H1 (cell line): ENCODE measurements at regions not wholly inside any gene's neighbourhood (a gene's known extent, or its start where the extent isn't known, plus 50 kb on each side); places are given as distances from the start of the nearest gene placed in this dataset.

Experiments
- EGR1 ChIP-seq: IDR thresholded peaks from 2 replicates; pipeline ENCODE4 v1.6.1; 2011; ENCODE audit warnings: low read depth, low read length, borderline replicate concordance
- HDAC2 ChIP-seq, 2 experiments: fragments of 300-600 bp in 1 of 2; sonication (generic) in 1 of 2; IDR thresholded peaks; 2 replicates each; pipeline ENCODE4 v1.6.1; 2011 to 2012; ENCODE audit warnings: low read depth in 2 of 2, low read length in 2 of 2, mild to moderate bottlenecking in 2 of 2, moderate library complexity in 2 of 2, borderline replicate concordance in 1 of 2, inconsistent platforms in 1 of 2
- POLR2A ChIP-seq, 2 experiments: IDR thresholded peaks; 1 replicate in 1 of 2; 2 replicates in 1 of 2; pipeline ENCODE4 v1.6.1; 2011; ENCODE audit warnings: low read depth in 2 of 2, low read length in 2 of 2, mild to moderate bottlenecking in 2 of 2; ENCODE audit errors: control extremely low read depth in 1 of 2
- POU5F1 ChIP-seq: IDR thresholded peaks from 2 replicates; pipeline ENCODE4 v1.6.1; 2011; ENCODE audit warnings: low read depth, mild to moderate bottlenecking, low read length, moderate library complexity
- SIN3A ChIP-seq, 2 experiments: IDR thresholded peaks in 1 of 2; conservative IDR thresholded peaks in 1 of 2; 2 replicates each; pipeline ENCODE4 v1.6.1; 2011 to 2012; ENCODE audit warnings: low read length in 2 of 2, improper control_type of control experiment in 1 of 2, low read depth in 1 of 2, mild to moderate bottlenecking in 1 of 2
- SP1 ChIP-seq: IDR thresholded peaks from 2 replicates; pipeline ENCODE4 v1.6.1; 2011; ENCODE audit warnings: low read depth, low read length
- SRF ChIP-seq: IDR thresholded peaks from 2 replicates; pipeline ENCODE4 v1.6.1; 2011; ENCODE audit warnings: mild to moderate bottlenecking, low read depth, low read length, moderate library complexity

DNA sequence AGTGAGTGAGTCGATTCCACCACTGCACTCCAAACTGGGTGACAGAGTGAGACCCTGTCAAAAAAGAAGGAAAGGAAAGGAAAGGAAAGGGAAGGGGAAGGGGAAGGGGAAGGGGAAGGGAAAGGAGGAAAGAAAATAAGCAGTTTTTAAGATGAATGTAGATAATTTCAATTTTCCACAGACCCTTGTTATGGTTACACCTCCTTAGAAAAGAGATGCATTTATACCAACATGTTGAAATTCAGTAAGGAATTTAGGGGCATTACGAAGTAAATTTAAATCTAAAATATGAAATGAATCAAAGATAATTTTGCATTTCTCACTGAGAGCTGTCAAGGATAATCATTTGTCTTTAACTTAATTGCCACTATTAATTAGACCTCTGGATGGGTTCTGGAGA is 146.5 kb upstream of the TMC3 start (continued):
- TF ChIP-seq SIN3A (conservative IDR thresholded peaks at IDR 0.05 in 1 of 2, IDR thresholded peaks at IDR 0.05 in 1 of 2; ENCODE audit: low read depth in 1 of 2, low read length in 2 of 2): no peak
- no peak for TF ChIP-seq SP1
- no peak for TF ChIP-seq POU5F1
- TF ChIP-seq EGR1: no peak
- no peak for TF ChIP-seq POLR2A (IDR thresholded peaks at IDR 0.05; ENCODE audit: control extremely low read depth in 1 of 2, low read depth in 2 of 2, low read length in 2 of 2)
- TF ChIP-seq SRF: no peak
- TF ChIP-seq HDAC2 (IDR thresholded peaks at IDR 0.05; ENCODE audit: borderline replicate concordance in 1 of 2, low read depth in 2 of 2, low read length in 2 of 2): no peak
